Fibroblast of pulmonary artery (primary cell): ENCODE measurements at regions not wholly inside any gene's neighbourhood (a gene's known extent, or its start where the extent isn't known, plus 50 kb on each side); places are given as distances from the start of the nearest gene placed in this dataset.
"Not testable (repeated sequence)": the region's sequence is repeated elsewhere in the genome, so short reads cannot be mapped to it uniquely, and the experiment has no call there.

Experiments used
- DNase-seq: peaks from one replicate; pipeline ENCODE4 v3.0.0-alpha.2; 2010; ENCODE audit warnings: low read depth
- H3K4me3 ChIP-seq: replicated peaks from 2 replicates; pipeline ENCODE4 v1.5.1; 2011; ENCODE audit warnings: low read depth, mild to moderate bottlenecking, control low read depth, low read length, moderate library complexity
- TF ChIP-seq, protein P1 (sequence below): IDR thresholded peaks from 2 replicates; pipeline ENCODE4 v1.5.1; 2011; ENCODE audit warnings: mild to moderate bottlenecking, control low read depth, low read length, inconsistent platforms; ENCODE audit errors: missing control alignments

DNA sequence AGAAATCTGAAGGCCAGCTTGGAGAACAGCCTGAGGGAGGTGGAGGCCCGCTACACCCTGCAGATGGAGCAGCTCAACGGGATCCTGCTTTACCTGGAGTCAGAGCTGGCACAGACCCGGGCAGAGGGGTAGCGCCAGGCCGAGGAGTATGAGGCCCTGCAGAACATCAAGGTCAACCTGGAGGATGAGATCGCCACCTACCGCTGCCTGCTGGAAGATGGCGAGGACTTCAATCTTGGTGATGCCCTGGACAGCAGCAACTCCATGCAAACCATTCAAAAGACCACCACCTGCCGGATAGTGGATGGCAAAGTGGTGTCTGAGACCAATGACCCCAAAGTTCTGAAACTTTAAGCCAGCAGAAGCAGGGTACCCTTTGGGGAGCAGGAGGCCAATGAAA lies 318.4 kb downstream of the ZFHX3 start:
- H3K4me3 ChIP-seq, DNase-seq: not testable (repeated sequence)

DNA sequence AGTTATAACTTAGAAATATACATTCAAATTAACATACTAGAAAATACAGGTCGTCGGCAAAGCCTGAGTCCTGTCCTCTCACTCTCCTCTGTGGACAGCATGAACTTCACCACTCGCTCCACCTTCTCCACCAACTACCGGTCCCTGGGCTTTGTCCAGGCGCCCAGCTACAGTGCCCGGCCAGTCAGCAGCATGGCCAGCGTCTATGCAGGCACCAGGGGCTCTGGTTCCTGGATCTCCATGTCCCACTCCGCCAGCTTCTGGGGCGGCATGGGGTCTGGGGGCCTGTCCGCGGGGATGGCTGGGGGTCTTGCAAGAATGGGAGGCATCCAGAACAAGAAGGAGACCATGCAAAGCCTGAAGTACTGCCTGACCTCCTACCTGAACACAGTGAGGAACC lies 319.4 kb downstream of the ZFHX3 start:
- DNase-seq: no peak
- TF ChIP-seq, protein P1, sequence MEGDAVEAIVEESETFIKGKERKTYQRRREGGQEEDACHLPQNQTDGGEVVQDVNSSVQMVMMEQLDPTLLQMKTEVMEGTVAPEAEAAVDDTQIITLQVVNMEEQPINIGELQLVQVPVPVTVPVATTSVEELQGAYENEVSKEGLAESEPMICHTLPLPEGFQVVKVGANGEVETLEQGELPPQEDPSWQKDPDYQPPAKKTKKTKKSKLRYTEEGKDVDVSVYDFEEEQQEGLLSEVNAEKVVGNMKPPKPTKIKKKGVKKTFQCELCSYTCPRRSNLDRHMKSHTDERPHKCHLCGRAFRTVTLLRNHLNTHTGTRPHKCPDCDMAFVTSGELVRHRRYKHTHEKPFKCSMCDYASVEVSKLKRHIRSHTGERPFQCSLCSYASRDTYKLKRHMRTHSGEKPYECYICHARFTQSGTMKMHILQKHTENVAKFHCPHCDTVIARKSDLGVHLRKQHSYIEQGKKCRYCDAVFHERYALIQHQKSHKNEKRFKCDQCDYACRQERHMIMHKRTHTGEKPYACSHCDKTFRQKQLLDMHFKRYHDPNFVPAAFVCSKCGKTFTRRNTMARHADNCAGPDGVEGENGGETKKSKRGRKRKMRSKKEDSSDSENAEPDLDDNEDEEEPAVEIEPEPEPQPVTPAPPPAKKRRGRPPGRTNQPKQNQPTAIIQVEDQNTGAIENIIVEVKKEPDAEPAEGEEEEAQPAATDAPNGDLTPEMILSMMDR: no peak
- no peak overlapping the region for H3K4me3 ChIP-seq

DNA sequence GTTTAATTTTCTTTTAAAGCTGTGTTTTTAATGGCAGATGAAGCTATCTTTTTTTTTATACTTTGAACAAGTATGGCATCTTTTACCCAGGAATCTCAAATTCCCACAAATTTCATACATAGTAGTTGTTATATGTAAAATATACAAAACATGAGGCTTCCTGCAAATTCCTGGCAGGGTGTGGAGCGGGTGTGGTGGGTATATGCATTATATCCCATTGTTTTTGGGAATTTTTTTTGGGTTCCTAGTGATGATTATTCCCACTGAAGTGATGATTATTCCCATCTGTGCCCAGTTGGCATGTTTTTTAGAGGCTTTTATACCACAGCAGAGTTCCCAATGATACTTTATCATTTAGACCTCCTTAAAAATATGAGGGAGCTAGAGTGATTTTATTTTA lies 320.4 kb downstream of the ZFHX3 start:
- TF ChIP-seq, protein P1: no peak
- DNase-seq: no peak
- no peak overlapping the region for H3K4me3 ChIP-seq

DNA sequence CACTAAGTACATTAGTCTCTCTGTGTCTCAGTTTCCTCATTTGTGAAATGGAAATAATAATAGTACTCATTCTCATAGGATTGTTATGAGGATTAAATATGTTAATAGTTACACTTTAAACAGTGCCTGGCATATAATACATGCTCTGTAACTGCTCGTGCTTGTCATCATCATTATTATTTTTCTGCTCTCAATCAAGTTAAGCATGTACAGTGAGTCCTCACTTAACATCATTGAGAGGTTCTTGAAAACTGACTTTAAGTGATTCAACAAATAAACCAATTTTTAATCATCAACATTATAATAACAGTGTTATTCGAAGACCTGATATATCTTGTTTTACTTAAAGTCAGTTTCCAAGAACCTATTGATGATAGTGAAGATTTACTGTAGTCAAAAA lies 322.3 kb downstream of the ZFHX3 start:
- H3K4me3 ChIP-seq: no peak overlapping the region
- no peak for DNase-seq
- TF ChIP-seq, protein P1: no peak

DNA sequence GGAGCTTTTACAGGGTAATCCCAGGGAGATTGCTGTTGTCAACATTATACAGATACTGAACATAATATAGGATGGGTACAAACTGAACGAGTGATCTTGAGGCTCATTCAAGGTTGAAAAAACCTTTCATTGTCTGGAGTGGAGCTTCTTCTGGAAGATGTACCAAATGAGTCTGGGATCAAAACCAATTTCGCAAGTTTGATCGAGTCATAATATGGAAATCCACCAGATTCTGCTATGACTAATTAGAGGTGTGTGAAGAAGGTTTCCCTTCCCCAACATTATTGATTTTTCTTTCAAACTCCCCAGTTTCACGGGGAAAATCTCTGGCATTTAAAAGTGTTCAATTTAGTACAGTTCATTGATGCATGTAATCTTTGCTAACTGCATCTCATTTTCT lies 324.1 kb downstream of the ZFHX3 start:
- TF ChIP-seq, protein P1: no peak
- DNase-seq: peak; percentile 42
- H3K4me3 ChIP-seq: no peak overlapping the region

DNA sequence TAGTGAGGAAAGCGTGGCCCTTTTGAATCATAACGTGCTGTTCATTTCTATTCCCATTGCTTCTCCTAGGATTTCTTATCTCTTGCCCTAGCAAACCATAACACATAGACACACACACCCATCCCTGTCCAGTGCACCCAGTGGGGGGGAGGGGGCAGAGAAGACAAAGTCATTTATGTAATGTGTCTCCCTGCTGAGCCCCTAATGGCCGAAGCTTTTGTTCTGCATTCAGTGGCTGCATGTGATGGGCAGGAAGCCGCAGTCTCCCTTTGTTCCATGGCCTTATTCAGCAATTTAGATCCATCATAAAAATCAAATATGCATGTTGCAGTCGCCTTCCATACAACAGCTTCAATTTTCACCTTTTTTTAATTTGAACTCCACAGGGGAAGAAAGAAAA lies 325.4 kb downstream of the ZFHX3 start:
- no peak overlapping the region for H3K4me3 ChIP-seq
- DNase-seq: no peak
- TF ChIP-seq, protein P1: no peak

DNA sequence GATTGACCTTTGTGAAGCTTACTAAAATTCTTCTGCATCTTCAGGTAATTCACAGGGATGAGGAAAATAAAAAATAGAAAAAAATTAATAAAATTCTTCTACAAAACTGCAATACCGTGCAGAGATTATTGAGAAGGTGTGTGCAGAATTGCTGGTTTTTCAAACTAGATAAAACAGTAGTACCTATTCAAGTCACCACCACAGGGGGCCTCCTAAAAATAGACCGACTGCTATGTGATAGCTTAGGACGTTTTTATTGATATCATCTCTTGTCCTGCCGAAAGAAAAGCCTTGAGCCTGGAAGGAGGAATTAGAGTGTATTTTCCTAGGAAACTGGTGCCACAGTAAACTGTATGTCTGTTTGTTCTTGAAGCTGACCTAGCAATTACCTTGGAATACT lies 325.9 kb downstream of the ZFHX3 start:
- no peak for DNase-seq
- H3K4me3 ChIP-seq: no peak overlapping the region
- TF ChIP-seq, protein P1: no peak

DNA sequence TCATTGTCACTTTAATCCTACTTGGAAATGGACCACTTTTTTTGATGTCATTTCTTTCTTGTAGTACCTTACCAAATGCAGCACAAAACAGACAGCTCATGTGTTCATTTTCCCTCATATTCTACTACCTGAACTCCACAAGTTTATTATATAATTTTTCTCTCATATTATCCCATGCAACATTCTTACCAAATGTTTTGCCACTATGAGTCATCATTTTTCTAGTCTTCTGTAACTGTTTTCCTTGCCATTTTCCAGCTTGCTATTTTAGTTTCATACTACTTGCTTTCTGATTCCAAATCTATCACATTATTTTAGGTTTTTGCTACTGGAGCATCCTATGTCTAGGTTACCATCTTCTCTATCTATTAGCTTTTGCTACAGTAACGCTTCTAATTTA lies 332.7 kb downstream of the ZFHX3 start:
- TF ChIP-seq, protein P1: no peak
- H3K4me3 ChIP-seq: no peak overlapping the region
- DNase-seq: peak; percentile 40
